Cardiac fibroblast (primary cell): ENCODE measurements at regions not wholly inside any gene's neighbourhood (a gene's known extent, or its start where the extent isn't known, plus 50 kb on each side); places are given as distances from the start of the nearest gene placed in this dataset.
A peak's percentile ranks its signal among the peaks of the same experiment; 100 is the strongest.

Experiments used
- DNase-seq, 2 donors: peaks; one replicate each; pipeline versions ENCODE4 v3.0.0 to v3.0.0-alpha.2; 2010; ENCODE audit warnings: low read depth in 2 of 2
- H3K4me3 ChIP-seq, 2 donors: replicated peaks in 1 of 2; 1 replicate in 1 of 2; 2 replicates in 1 of 2; pipeline ENCODE4 v1.5.1; 2011; ENCODE audit warnings: low read depth in 2 of 2, low read length in 2 of 2, mild to moderate bottlenecking in 2 of 2, moderate library complexity in 1 of 2
- TF ChIP-seq, protein P1 (sequence below): IDR thresholded peaks from one replicate; pipeline ENCODE4 v1.5.1; 2011; ENCODE audit warnings: low read depth, mild to moderate bottlenecking, low read length, inconsistent platforms

DNA sequence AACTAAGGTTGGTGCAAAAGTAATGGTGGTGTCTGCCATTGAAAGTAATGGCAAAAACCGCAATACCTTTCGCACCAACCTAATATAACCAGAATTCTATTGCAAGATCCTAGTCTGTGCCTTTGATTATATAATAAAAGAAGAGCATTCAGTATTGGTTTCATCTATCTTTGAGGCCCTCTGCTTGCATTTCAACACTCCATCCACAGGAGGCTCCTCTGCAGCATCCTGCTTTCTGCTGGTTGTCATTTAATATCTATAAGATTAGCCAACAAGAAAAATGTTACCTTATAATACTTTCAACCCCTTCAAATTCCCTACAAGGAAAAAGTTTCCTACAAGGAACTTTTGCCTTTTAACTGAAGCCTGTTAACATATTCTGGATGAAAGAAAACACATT lies 139.2 kb downstream of the CDCA7 start:
- no peak for DNase-seq
- H3K4me3 ChIP-seq = no peak overlapping the region
- TF ChIP-seq, protein P1, sequence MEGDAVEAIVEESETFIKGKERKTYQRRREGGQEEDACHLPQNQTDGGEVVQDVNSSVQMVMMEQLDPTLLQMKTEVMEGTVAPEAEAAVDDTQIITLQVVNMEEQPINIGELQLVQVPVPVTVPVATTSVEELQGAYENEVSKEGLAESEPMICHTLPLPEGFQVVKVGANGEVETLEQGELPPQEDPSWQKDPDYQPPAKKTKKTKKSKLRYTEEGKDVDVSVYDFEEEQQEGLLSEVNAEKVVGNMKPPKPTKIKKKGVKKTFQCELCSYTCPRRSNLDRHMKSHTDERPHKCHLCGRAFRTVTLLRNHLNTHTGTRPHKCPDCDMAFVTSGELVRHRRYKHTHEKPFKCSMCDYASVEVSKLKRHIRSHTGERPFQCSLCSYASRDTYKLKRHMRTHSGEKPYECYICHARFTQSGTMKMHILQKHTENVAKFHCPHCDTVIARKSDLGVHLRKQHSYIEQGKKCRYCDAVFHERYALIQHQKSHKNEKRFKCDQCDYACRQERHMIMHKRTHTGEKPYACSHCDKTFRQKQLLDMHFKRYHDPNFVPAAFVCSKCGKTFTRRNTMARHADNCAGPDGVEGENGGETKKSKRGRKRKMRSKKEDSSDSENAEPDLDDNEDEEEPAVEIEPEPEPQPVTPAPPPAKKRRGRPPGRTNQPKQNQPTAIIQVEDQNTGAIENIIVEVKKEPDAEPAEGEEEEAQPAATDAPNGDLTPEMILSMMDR = no peak

DNA sequence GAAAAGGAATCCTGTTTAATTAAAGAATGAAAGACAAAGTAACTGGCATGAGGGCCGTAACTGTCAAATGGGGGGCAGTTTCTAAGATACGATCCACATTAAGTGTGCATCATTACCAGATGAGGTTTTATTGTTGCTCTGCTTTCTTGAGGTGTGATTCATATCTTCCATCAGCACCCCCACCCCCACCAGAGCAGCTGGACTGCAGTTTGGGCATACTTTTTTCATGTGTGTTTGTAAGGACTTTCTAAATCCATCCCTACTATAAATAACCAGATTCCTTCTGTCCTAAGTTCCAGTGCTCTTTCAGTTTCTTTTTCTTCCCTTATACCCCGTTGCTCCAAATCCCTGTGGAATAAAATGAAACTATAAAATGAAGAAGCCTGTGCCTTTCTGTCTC lies 142.1 kb downstream of the CDCA7 start:
- peak in 1 of 2 donors; percentile 49 for DNase-seq
- no peak overlapping the region for H3K4me3 ChIP-seq
- TF ChIP-seq, protein P1 = no peak

DNA sequence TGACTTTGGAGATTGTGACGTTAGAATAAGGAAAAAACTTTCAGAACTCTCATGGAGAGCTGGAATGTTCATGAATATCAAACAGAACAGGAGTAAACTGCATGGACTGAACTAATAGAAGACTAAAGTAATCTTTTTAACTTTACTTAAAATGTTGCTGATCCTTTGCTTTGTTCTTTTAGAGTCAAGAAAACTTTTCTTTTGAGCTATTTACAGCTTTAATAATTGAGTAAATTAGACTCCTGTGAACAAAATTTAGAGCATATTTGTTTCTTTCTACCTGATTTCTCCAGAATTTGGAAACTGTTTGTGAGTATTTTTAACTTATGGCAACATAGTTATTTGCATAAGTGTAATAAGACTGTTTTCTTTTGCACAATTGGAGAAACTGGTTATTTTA lies 146.3 kb downstream of the CDCA7 start:
- TF ChIP-seq, protein P1 = no peak
- DNase-seq = no peak
- no peak overlapping the region for H3K4me3 ChIP-seq

DNA sequence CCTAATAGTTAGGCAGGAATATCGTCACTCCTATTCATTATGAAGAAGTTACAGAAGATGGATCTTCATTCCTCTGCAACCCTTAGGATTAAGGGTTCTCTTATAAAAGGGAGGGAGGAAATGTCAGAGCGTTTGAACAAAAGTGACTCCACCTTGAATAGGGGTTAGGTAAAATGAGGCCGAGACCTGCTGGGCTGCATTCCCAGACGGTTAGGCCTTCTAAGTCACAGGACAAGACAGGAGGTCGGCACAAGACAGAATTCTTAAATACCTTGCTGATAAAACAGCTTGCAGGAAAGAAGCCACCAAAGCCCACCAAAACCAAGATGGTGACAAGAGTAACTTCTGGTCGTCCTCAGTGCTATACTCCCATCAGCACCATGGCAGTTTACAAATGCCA lies 147.6 kb downstream of the CDCA7 start:
- no peak overlapping the region for H3K4me3 ChIP-seq
- TF ChIP-seq, protein P1 = no peak
- DNase-seq = no peak

DNA sequence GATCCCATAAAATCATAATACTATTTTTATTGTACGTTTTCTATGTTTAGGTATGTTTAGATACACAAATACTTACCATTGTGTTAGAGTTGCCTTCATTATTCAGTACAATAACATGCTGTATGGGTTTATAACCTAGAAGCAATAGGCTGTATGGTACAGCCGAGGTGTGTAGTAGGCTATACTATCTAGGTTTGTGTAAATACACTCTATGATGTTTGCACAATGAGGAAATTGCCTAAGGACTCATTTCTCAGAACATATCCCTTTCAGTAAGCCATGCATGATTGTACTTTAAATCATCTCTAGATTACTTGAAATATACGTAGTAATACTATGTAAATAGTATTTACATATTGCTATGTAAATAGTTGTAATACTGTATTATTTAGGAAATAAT lies 156.7 kb downstream of the CDCA7 start:
- TF ChIP-seq, protein P1 = no peak
- H3K4me3 ChIP-seq = no peak overlapping the region
- DNase-seq = no peak

DNA sequence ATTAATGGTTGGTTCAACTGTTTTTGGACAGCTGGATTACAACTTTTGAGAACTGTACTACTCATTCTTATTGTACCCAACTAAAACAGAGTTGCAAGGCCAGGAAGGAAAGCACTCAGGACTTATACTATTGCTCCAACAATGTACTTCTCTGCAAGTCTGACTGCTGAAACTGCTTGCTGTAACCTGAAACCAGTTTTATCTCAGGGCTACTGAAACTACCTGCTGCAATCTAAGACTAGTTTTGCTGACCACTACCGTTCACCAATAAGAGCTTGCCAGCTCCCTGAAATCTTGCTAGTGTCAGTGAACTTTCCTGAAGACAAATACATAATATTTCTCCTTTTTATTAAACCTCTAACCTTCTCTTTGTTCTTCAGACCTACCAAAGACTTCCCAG lies 157.3 kb downstream of the CDCA7 start:
- no peak overlapping the region for H3K4me3 ChIP-seq
- DNase-seq = no peak
- TF ChIP-seq, protein P1 = no peak

DNA sequence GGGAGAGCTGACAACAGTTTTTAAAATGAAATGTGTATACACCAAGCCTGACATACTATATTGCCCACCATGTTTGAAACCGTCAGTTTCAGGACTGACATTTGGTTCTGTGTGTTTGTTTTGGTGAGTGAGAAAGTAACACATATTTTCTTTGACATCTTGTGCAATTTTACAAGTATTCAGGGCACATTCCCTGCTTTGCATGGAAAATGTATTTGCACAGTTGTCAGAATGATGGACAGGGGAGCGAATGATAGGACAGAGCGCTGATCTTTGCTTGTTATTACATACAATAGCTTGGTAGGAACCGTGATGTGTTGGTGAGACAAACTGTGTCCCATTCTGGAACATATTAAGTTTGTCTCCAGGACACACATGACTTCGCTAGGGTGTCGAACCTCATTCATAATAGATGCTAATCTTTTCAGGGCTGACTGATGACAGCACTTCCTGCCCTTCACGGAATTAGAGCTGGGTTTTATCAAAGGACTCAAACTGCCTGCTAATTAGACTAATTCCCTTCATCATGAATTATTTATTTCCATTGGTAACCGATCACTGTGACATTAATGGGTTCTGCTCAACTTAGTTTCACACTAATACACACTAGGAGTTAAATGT lies 158.5 kb downstream of the CDCA7 start:
- TF ChIP-seq, protein P1 = no peak

More for the DNA sequence above, 158.5 kb downstream of the CDCA7 start:
- no peak for DNase-seq
- H3K4me3 ChIP-seq = no peak overlapping the region
